ENCODE measurements at regions not wholly inside any gene's neighbourhood (a gene's known extent, or its start where the extent isn't known, plus 50 kb on each side); places are given as distances from the start of the nearest gene placed in this dataset.

DNA sequence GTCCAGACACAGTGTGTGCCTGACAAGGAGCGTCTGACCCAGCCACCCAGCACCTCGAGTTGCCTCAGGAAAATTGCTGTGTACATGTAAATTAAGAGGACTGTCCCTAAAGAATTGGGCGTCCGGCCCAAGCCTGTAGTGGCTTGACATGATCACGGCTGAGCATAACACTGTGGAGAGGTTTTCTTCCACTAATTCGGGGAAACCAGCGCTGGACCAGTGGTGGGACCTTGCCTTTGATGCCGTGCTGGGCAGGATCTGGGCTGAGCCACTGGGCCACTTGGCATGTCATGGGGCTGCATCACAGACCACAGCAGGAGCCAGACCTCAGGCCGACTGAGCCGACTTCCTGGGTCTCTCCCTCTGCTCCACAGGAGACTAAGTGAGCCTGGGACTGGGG, 282.5 kb downstream of the GLRX3 start:
- TF ChIP-seq, protein P1, sequence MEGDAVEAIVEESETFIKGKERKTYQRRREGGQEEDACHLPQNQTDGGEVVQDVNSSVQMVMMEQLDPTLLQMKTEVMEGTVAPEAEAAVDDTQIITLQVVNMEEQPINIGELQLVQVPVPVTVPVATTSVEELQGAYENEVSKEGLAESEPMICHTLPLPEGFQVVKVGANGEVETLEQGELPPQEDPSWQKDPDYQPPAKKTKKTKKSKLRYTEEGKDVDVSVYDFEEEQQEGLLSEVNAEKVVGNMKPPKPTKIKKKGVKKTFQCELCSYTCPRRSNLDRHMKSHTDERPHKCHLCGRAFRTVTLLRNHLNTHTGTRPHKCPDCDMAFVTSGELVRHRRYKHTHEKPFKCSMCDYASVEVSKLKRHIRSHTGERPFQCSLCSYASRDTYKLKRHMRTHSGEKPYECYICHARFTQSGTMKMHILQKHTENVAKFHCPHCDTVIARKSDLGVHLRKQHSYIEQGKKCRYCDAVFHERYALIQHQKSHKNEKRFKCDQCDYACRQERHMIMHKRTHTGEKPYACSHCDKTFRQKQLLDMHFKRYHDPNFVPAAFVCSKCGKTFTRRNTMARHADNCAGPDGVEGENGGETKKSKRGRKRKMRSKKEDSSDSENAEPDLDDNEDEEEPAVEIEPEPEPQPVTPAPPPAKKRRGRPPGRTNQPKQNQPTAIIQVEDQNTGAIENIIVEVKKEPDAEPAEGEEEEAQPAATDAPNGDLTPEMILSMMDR (IDR thresholded peaks at IDR 0.05) = no peak
- TF ChIP-seq POLR2A (IDR thresholded peaks at IDR 0.05) = no peak

Data from ovary (tissue), 3 donors.